ENCODE measurements at regions not wholly inside any gene's neighbourhood (a gene's known extent, or its start where the extent isn't known, plus 50 kb on each side); places are given as distances from the start of the nearest gene placed in this dataset.
"Not testable (repeated sequence)": the region's sequence is repeated elsewhere in the genome, so short reads cannot be mapped to it uniquely, and the experiment has no call there.

- H3K36me3 ChIP-seq; DNase-seq; H3K4me1 ChIP-seq; H3K9me3 ChIP-seq; intact Hi-C loops (cut with DNase I); H3K27me3 ChIP-seq; H3K4me3 ChIP-seq; H3K9ac ChIP-seq (ENCODE audit: low read depth in 2 of 2, low read length in 2 of 2); H3K27ac ChIP-seq: not testable (repeated sequence)
Observed at GRCh38 chr21:6073993-6074705, 4447.2 kb upstream of the TPTE start.

DNA sequence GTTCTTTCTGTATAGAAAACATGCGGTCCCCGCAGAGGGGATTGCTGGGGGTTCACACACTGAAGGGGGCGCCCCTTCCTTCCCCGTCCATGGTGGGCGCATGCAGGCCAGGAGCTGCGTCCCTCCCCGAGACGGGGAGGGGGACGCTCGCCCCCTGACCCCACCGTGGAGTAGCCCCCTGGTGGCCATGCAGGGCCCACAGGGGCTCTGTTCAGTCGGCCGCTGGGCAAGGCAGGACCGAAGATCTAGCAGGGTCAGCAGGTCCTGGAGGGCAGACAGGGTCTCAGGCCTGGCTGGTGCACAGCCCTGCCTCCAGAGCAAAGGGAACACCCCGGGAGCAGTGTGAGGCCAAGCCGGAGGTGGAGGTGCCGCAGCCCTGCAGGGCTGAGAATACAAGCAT is 4446.4 kb upstream of the TPTE start:
- H3K4me1 ChIP-seq; H3K9me3 ChIP-seq; H3K27ac ChIP-seq; H3K36me3 ChIP-seq; H3K9ac ChIP-seq (ENCODE audit: low read depth in 2 of 2, low read length in 2 of 2); DNase-seq; H3K27me3 ChIP-seq; intact Hi-C loops (cut with DNase I); H3K4me3 ChIP-seq: not testable (repeated sequence)

- H3K9me3 ChIP-seq; H3K9ac ChIP-seq (ENCODE audit: low read depth in 2 of 2, low read length in 2 of 2); H3K27ac ChIP-seq; DNase-seq; intact Hi-C loops (cut with DNase I); H3K4me1 ChIP-seq; H3K36me3 ChIP-seq; H3K4me3 ChIP-seq; H3K27me3 ChIP-seq: not testable (repeated sequence)
Observed at GRCh38 chr21:6075627-6076208, 4445.7 kb upstream of the TPTE start.

- H3K4me3 ChIP-seq; H3K4me1 ChIP-seq; DNase-seq; H3K9me3 ChIP-seq; H3K9ac ChIP-seq (ENCODE audit: low read depth in 2 of 2, low read length in 2 of 2); H3K27me3 ChIP-seq; H3K36me3 ChIP-seq; H3K27ac ChIP-seq; intact Hi-C loops (cut with DNase I): not testable (repeated sequence)
Observed at GRCh38 chr21:6077358-6077757, 4444.0 kb upstream of the TPTE start.

DNA sequence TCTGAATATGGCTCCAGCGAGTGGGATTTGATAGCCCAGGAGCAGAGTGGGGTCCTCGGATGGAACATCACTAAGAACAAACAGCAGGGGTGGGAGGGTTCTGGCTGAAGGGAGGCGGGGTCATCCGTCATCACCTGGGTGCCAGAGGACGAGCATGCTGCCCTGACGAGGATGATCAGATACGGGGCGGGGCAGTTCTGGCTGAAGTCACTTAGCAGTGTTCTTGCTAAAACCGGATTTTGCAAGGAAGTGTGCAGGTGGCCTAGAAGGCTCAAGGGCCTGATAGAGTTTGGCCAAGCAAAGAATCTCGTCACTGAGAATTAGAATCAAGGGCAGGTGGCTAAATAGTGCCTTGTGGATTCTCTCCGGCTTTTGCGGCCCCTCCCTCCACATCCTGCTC is 4442.5 kb upstream of the TPTE start:
- H3K9ac ChIP-seq (ENCODE audit: low read depth in 2 of 2, low read length in 2 of 2); H3K36me3 ChIP-seq; H3K4me1 ChIP-seq; intact Hi-C loops (cut with DNase I); H3K27me3 ChIP-seq; H3K27ac ChIP-seq; H3K9me3 ChIP-seq; H3K4me3 ChIP-seq: not testable (repeated sequence)
- DNase-seq = peak; percentile 26

DNA sequence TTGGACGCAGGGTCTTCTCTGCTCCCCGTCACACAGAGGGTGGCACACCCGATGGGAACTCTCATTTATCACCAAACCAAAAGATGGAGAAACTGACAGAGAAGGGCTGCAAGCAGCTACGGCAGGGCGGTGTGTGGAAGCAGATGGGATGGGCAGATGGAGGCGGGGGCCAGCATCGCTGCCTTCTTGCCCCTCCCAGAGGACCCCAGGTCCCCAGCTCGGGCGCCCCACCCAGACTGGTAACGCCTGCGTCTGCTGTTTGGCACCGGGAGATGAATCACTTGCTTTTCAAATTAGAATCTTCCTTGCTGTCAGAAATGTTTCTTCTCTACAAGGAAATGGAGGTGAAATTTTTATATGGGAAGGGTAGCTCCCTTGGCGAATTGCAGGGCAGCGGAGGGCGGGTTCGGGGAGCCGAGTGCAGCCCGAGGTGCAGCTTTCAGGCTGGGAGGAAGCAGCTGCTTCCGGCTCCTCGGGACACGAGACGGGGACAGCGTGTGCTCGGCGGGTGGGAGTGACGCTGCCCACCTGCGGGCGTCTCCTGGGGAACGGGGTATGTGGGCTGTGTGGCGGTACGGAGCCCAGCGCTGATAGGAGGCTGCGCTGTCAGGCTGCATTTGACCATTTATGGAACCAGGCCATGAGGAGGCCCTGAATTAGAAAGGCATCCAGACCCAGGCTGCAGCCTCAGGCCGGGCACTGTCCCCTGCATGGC is 4440.3 kb upstream of the TPTE start:
- intact Hi-C loops (cut with DNase I); H3K9ac ChIP-seq (ENCODE audit: low read depth in 2 of 2, low read length in 2 of 2); DNase-seq; H3K4me1 ChIP-seq; H3K9me3 ChIP-seq; H3K27me3 ChIP-seq; H3K4me3 ChIP-seq; H3K36me3 ChIP-seq; H3K27ac ChIP-seq: not testable (repeated sequence)

DNA sequence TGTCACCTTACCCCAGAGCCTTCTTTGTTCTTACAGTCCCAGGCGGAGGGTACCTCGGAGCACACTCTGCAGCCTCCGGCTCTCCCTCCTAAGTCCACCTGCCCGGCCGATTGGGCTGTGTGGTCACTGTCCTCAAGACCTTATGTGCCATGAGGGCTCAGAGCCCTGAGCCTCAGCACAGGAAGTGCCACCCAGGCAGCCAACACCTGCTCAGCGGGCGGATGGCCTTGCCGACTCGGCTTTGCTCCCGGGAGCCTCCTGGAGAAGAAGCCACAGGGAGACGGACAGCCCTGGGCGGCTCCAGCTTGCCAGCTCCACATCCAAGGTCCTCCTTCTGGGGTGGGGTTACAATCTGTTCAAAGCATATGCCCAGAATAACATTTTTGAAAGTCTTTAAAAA is 4439.2 kb upstream of the TPTE start:
- intact Hi-C loops (cut with DNase I); H3K4me3 ChIP-seq: not testable (repeated sequence)

GRCh38 chr21:6083574-6084120 is 4437.7 kb upstream of the TPTE start:
- H3K9ac ChIP-seq (ENCODE audit: low read depth in 2 of 2, low read length in 2 of 2); DNase-seq; H3K4me1 ChIP-seq; intact Hi-C loops (cut with DNase I); H3K36me3 ChIP-seq; H3K4me3 ChIP-seq; H3K27me3 ChIP-seq; H3K9me3 ChIP-seq; H3K27ac ChIP-seq: not testable (repeated sequence)

More for the DNA sequence above, 4439.2 kb upstream of the TPTE start:
- H3K9me3 ChIP-seq; H3K4me1 ChIP-seq; H3K9ac ChIP-seq (ENCODE audit: low read depth in 2 of 2, low read length in 2 of 2); H3K27ac ChIP-seq; DNase-seq; H3K36me3 ChIP-seq; H3K27me3 ChIP-seq: not testable (repeated sequence)

DNA sequence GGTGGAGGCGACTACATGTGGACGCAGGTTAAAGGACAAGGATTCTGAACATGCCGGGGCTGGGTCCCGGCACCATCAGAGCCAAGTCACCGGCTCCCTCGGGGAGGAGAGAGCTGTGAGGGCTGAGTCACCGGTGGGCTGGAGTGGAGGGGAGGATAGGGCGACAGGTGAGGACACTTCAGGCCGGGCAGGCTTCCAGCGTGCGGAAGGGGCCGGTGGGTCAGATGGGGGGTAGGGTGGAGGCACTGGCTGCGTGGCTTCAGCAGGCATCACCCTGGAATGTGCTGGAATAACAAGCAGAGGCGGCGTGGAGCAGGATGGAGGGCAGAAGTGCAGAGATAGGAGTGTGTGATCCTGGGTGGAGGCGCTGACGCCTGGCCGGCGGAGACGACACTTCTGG is 4435.3 kb upstream of the TPTE start:
- H3K9me3 ChIP-seq; H3K9ac ChIP-seq (ENCODE audit: low read depth in 2 of 2, low read length in 2 of 2); H3K27me3 ChIP-seq; H3K36me3 ChIP-seq; H3K4me1 ChIP-seq; H3K4me3 ChIP-seq; H3K27ac ChIP-seq; intact Hi-C loops (cut with DNase I); DNase-seq: not testable (repeated sequence)

DNA sequence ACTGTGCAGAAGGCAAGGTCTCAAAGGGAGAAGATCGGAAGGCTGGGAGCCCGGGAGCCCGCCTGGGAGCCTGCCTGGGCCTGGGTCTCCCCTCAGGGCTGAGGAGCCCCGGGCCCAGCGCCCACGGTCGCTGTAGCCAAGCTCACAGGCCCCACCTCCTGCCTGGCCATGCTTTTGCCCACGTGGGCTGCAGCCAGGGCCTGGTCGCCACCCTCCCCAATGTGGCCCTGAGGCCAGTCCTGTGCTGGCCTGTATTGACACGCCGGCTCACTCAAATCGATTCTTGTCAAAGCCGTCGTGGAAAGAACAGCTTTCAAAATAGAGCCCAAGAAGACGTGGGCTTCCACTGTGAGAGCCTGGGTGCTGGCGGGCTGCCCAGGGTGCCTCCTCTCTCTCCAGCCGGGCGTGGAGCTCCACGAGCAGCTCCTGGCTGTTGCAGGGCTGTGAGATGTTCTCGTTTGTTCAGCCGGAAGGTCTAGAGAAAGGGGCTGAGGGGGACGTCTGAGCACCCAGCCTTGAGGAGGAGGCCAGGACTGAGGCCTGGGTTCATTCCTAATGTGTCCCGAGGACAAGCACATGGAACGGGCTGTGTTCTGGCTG is 4433.7 kb upstream of the TPTE start:
- H3K4me3 ChIP-seq; H3K9ac ChIP-seq (ENCODE audit: low read depth in 2 of 2, low read length in 2 of 2); H3K4me1 ChIP-seq; H3K36me3 ChIP-seq; H3K9me3 ChIP-seq; intact Hi-C loops (cut with DNase I); H3K27me3 ChIP-seq; H3K27ac ChIP-seq; DNase-seq: not testable (repeated sequence)

GRCh38 chr21:6090286-6090908 is 4431.0 kb upstream of the TPTE start:
- intact Hi-C loops (cut with DNase I); H3K9ac ChIP-seq (ENCODE audit: low read depth in 2 of 2, low read length in 2 of 2); H3K4me1 ChIP-seq; H3K4me3 ChIP-seq; H3K27me3 ChIP-seq; H3K9me3 ChIP-seq; H3K27ac ChIP-seq; DNase-seq; H3K36me3 ChIP-seq: not testable (repeated sequence)

DNA sequence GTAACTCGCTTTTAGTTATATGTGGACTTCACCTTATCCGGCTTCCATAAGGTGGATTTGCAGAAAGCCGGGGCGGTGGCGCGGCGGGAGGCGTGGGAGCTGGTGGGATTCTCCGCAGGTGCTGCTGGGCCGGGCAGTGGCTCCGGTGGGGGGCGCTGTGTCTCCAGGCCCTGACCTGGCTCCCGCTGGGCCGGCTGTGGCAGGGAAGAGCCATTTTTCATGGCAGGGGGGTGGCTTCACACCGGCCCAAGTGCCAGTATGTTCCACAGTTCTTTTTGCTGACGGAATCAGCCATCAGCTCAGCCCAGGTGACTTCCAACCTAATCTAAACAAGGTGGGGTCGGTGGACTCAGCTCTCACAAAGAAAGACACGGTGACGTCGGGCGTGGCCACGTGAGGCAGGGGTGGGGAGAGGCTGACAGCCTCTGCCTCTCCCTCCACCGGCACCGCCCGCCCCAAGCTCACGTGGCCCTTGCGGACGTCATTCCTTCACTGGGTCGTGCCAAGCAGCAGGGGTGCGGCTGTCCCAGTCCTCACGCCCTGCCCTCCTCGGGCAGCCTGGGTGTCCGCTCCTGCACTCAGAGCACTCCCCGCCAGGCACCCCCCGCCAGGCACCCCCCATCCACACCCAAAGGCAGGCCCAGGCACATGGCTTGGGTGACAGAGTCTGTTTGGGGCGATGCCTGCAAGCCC is 4429.9 kb upstream of the TPTE start:
- H3K36me3 ChIP-seq; H3K27ac ChIP-seq; H3K4me3 ChIP-seq; H3K27me3 ChIP-seq; DNase-seq; intact Hi-C loops (cut with DNase I); H3K9ac ChIP-seq (ENCODE audit: low read depth in 2 of 2, low read length in 2 of 2); H3K9me3 ChIP-seq; H3K4me1 ChIP-seq: not testable (repeated sequence)

Data from colonic mucosa (tissue), 4 donors.